ENCODE measurements at regions not wholly inside any gene's neighbourhood (a gene's known extent, or its start where the extent isn't known, plus 50 kb on each side); places are given as distances from the start of the nearest gene placed in this dataset.

DNA sequence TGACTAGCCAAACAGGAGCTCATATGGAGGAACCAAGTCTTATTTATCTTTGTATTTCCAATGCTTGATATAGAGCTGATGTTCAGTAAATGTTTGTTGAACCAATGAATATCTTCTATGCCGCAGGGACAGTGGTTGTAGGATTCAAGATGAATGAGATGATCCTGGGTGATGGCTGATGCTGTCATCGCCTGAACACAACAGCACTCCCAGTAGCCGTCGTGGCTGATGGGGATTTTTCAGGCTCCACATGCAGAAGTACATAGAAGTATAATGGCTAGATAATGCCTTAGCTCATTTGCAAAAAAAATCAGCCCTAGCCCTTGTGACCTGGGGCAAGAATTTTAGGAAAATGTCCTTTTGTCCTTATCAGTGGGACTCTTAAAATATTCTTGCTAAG is 69.0 kb upstream of the OR13F1 start:
- DNase-seq (no peak), ATAC-seq (ENCODE audit: poor library complexity) (no peak)
- Histone ChIP-seq H3K4me1 (ENCODE audit: insufficient read depth, low read length) (no peaks in the 10 kb centered on the region), H3K4me3 (ENCODE audit: low read length) (no peak overlapping the region), H3K27ac (ENCODE audit: low read depth in 1 of 2, low read length in 2 of 2) (no peak overlapping the region), H3K27me3 (ENCODE audit: control insufficient read depth in 1 of 2, insufficient read depth in 2 of 2, low read length in 2 of 2) (no peaks in the 10 kb centered on the region), H3K9me3 (ENCODE audit: control insufficient read depth in 1 of 2, insufficient read depth in 1 of 2, low read length in 2 of 2) (no peaks in the 10 kb centered on the region), H3K36me3 (ENCODE audit: insufficient read depth, low read length) (no peaks in the 10 kb centered on the region)
- Mint-ChIP-seq H3K36me3 (ENCODE audit: low read depth) (no peaks in the 10 kb centered on the region), H3K4me3 (no peak overlapping the region), H3K9me3 (peaks cover 4% of the 10 kb centered on the region), H3K27ac (no peak overlapping the region), H3K4me1 (ENCODE audit: low read depth) (no peaks in the 10 kb centered on the region), H3K27me3 (no peaks in the 10 kb centered on the region)
- CTCF ChIA-PET: no interaction called here
- POLR2A ChIA-PET: no interaction called here
- TF ChIP-seq CTCF (IDR thresholded peaks at IDR 0.05): no peak
- intact Hi-C loops (cut with DNase I, micrococcal nuclease): no loop called here

GRCh38 chr9:104448036-104448435 is 56.0 kb upstream of the OR13F1 start:
- H3K9me3 ChIP-seq (ENCODE audit: control insufficient read depth in 1 of 2, insufficient read depth in 1 of 2, low read length in 2 of 2): no peaks in the 10 kb centered on the region
- intact Hi-C loops (cut with DNase I, micrococcal nuclease): no loop called here
- CTCF ChIA-PET: no interaction called here
- POLR2A ChIA-PET: no interaction called here
- Mint-ChIP-seq H3K27ac (no peak overlapping the region), H3K4me3 (no peak overlapping the region), H3K4me1 (ENCODE audit: low read depth) (no peaks in the 10 kb centered on the region), H3K36me3 (ENCODE audit: low read depth) (no peaks in the 10 kb centered on the region), H3K27me3 (no peaks in the 10 kb centered on the region), H3K9me3 (peaks cover 5% of the 10 kb centered on the region)
- H3K4me3 ChIP-seq (ENCODE audit: low read length): no peak overlapping the region
- no peaks in the 10 kb centered on the region for H3K27me3 ChIP-seq (ENCODE audit: control insufficient read depth in 1 of 2, insufficient read depth in 2 of 2, low read length in 2 of 2)
- no peak for DNase-seq
- no peak for ATAC-seq (ENCODE audit: poor library complexity)
- H3K27ac ChIP-seq (ENCODE audit: low read depth in 1 of 2, low read length in 2 of 2): no peak overlapping the region
- no peak for TF ChIP-seq CTCF (IDR thresholded peaks at IDR 0.05)
- no peaks in the 10 kb centered on the region for H3K4me1 ChIP-seq (ENCODE audit: insufficient read depth, low read length)
- H3K36me3 ChIP-seq (ENCODE audit: insufficient read depth, low read length): no peaks in the 10 kb centered on the region
